ENCODE measurements at regions not wholly inside any gene's neighbourhood (a gene's known extent, or its start where the extent isn't known, plus 50 kb on each side); places are given as distances from the start of the nearest gene placed in this dataset.
"Not testable (repeated sequence)": the region's sequence is repeated elsewhere in the genome, so short reads cannot be mapped to it uniquely, and the experiment has no call there.

DNA sequence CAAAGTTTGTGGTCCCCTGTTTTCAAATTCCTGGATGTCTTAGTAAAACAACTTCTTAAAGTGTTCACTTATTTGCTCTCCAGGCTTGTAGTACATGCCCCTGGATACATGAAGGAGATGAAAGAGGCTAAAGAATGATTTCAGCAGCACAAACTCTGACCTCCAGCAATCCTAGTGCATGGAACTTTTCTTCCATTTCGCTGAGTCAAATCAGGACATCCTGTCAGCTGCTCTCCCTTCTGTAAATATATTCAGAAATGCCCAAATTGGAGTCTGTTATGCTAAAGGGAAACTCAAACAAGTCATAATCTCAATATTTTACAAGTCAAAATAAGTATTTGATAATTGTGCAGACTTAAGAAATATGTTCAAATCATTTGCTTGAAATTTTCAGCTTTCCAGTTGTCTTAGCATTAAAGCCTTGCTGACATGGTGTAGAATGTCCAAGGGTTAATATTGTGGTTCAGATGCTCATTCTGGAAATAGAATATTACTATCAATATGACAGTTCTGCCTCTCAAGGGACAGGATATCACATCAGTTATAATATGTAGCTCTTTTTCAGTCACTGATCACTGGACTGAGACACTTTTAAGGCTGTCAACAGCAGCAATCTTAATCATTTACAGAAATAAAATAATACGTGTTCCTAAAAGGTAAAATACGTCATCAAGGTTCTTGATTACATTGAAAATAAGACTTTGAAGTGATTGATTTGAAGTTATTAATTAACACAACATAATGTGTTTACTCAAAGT lies 1157.3 kb downstream of the PLA2G4A start:
- DNase-seq, result no peak

- DNase-seq, result no peak
These were observed 1158.6 kb downstream of the PLA2G4A start for GRCh38 chr1:187987236-187987776.

DNA sequence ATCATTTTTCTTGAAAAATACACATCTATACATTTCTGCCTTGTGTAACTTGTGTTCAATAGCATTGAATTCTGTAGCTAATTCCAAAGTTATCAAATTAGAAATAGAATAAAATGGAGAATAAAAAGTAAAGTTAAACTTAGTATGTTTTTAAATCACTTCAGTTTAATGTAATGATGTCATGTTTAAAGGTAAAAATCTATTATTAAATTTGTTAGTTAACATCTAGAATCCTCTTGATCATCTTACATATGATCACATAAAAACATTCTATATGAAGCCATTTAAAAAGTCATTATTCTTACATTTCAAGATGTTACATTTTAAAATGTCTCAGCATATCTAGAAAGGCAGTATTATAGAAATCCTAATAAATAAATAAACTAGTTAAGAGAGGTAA lies 1163.2 kb downstream of the PLA2G4A start:
- no peak for DNase-seq

DNA sequence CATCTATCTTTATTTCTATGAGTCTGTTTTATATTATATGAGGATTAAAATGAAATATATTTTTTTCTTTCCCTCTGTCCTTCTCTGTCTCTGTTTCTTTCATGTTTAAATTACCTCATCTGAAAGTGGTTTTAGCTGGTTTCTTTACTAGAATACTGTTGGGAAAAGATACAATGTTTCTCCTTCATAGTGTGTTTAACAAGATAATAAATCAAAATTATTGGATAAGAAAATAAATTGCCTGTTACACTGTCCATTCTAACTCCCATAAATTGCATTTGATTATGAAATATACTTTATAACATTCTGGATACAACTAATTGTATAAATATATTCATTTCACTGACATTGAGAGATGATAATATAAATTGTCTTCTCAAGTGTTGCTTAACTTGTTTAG lies 1168.0 kb downstream of the PLA2G4A start:
- no peak for DNase-seq

GRCh38 chr1:187999973-188000372 lies 1171.2 kb downstream of the PLA2G4A start:
- DNase-seq, result no peak

GRCh38 chr1:188003687-188004086 lies 1174.9 kb downstream of the PLA2G4A start:
- DNase-seq, result not testable (repeated sequence)

DNA sequence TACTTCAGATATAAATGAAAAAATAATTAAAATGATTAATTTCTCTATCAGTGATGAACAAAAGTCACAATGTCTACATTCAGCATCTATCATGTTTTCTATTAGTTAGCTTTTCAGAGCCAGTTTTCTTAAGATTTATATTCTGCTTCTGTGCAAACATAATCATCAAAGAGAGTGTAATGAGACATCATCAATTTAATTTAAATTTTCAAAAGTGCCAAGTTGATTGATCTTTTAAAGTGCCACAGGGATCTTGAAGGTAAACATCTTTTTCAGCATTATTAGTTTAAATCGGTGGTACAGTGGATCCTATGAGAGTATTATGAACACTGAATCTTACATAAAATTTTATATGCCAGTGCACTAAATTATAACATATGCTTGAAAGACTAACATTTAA lies 1176.1 kb downstream of the PLA2G4A start:
- no peak for DNase-seq

GRCh38 chr1:188006354-188006753 lies 1177.6 kb downstream of the PLA2G4A start:
- DNase-seq, result no peak

DNA sequence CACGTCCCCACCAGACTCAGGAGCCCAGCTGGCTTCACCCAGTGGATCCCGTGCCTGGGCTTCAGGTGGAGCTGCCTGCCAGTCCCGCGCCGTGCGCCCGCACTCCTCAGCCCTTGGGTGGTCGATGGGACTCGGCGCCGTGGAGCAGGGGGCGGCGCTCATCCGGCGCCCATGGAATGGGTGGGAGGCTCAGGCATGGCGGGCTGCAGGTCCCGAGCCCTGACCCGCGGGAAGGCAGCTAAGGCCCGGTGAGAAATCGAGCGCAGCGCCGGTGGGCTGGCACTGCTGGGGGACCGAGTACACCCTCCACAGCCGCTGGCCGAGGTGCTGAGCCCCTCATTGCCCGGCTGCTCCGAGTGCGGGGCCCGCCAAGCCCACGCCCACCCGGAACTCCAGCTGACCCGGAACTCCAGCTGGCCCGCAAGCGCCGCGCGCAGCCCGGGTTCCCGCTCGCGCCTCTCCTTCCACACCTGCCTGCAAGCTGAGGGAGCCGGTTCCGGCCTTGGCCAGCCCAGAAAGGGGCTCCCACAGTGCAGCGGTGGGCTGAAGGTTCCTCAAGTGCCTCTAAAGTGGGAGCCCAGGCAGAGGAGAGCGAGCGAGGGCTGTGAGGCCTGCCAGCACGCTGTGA lies 1184.6 kb downstream of the PLA2G4A start:
- not testable (repeated sequence) for DNase-seq

GRCh38 chr1:188017921-188018320 lies 1189.2 kb downstream of the PLA2G4A start:
- no peak for DNase-seq

GRCh38 chr1:188022661-188023060 lies 1193.9 kb downstream of the PLA2G4A start:
- DNase-seq, result no peak

DNA sequence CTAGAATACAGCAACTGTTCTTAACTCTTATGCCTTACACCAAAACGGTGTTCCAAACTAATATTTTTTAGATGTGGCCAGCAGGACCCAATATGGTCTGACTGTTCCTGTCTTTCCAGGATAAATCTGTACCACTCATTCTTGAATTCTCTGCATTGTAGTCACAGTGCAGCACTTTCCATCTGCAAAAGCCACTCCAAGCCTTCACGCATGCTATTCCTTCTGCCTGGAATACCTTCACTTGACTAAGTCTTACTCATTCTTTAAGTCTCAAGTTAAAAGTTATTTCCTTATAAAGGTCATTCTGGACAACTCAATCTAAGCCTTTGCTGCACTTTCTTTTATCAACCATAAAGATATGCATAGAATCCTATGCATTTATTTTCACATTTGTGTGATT lies 1194.5 kb downstream of the PLA2G4A start:
- DNase-seq, result no peak

GRCh38 chr1:188027613-188028012 lies 1198.9 kb downstream of the PLA2G4A start:
- no peak for DNase-seq

- not testable (repeated sequence) for DNase-seq
These were observed 1208.8 kb downstream of the PLA2G4A start for GRCh38 chr1:188037572-188037971.

DNA sequence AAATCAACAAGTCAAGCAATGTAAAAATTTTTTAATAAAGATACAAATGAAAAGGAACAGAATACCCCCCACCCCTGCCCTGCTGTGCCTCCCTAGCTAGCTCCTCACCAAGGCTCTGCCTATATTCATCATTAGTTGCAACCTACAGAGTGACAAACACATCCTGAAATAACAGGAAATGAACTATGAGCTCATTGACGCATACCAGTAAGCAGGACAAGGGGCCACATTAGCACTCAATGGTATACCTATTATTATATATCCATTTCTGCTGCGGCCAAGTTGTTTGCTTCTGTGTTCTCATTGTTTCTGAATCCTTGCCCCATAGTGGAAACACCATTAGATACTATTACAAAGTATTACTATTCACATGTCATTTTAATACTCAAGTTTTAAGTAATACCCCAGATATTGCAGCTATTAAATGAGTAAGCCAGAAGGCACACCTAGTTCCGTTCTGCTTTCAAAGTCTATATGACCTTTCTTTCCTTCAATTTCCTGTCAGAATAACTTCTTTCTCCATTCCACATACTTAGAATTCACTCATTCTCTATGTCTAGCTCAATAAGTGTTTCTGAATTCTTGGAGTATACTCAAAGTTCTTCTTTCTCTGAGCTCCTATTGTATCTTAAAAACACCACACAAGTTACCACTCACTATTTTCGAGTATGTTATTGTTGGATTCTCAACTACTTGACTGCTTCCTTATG lies 1214.9 kb downstream of the PLA2G4A start:
- DNase-seq, result no peak

DNA sequence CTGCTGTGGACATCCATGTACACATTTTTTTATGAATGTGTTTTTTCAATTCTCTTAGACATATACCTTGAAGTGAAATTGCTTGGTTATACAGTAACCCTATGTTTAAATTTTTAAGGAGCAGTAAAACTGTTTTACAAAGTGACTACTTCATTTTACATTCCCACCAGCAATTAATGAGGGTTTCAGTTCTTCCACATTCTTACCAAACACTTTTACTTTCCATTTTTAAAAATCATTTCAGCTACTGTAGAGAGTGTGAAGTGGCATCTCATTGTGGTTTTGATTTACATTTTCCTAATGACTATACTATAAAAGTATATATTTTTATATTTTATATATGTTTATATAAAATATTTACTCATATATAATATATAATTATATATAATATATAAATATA lies 1221.5 kb downstream of the PLA2G4A start:
- no peak for DNase-seq

GRCh38 chr1:188056011-188056410 lies 1227.3 kb downstream of the PLA2G4A start:
- no peak for DNase-seq

DNA sequence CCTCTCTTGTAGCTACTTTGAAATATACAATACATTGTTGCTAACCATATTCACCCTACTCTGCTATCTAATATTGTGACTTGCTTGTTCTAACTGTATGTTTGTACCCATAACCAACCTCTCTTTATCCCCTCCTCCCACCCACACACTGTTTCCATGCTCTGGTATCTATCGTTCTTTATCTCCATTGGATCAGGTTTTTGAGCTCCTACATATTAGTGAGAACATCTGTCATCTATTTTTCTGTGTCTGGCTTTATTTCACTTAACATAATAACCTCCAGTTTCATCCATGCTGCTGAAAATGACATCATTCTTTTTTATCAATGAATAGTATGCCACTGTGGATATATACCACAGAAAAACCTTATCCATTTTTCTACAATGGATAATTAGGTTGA lies 1230.1 kb downstream of the PLA2G4A start:
- no peak for DNase-seq

DNA sequence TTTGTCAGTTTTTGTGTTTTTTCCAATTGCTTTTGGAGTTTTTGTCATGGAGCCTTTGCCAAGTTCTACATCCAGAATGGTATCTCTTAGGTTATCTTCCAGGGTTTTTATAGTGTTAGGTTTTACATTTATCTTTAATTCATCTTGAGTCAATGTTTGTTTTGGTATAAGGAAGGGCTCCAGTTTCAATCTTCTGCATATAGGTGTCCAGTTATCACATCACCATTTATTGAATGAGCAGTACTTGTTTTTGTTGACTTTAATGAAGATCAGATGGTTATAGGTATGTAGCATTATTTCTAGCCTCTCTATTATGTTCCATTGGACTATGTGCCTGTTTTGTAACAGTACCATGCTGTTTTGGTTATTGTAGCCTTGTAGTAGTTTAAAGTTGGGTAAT lies 1233.1 kb downstream of the PLA2G4A start:
- DNase-seq, result no peak

- no peak for DNase-seq
These were observed 1233.7 kb downstream of the PLA2G4A start for GRCh38 chr1:188062456-188062855.

- DNase-seq, result no peak
These were observed 1237.2 kb downstream of the PLA2G4A start for GRCh38 chr1:188065917-188066316.

GRCh38 chr1:188070848-188071247 lies 1242.1 kb downstream of the PLA2G4A start:
- DNase-seq, result no peak

GRCh38 chr1:188089015-188089414 lies 1260.3 kb downstream of the PLA2G4A start:
- DNase-seq, result no peak

- no peak for DNase-seq
These were observed 1260.7 kb downstream of the PLA2G4A start for GRCh38 chr1:188089461-188089860.

Data from DMS79 treated with DMSO at 0.1 percent for 48 hours (cell line).